Renal pelvis (tissue), 1 donor: ENCODE measurements at regions not wholly inside any gene's neighbourhood (a gene's known extent, or its start where the extent isn't known, plus 50 kb on each side); places are given as distances from the start of the nearest gene placed in this dataset.
"Not testable (repeated sequence)": the region's sequence is repeated elsewhere in the genome, so short reads cannot be mapped to it uniquely, and the experiment has no call there.

Source experiments
- DNase-seq: peaks from one replicate; pipeline ENCODE4 v3.0.0-alpha.2; 2013

GRCh38 chr18:30623401-30624065, 419.0 kb downstream of the DSC3 start:
- DNase-seq = no peak

DNA sequence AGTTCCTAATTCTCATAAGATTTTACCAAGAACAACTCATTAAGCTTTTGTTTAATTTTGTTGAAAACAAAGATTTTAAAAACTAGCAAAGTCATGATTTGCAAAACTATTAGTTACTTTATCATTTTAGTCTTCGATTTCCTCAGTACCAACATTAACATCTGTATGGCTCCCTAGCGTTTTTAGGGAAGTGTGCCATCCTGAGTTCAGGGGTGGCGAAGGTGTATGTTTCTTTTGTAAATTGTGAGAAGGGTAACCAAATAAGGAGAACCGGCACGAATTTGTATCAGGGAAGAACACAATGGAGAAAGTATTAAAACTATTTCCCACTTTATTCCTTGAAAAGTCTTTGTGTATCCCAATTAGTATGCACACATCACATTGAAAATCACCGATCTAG, 419.9 kb downstream of the DSC3 start:
- no peak for DNase-seq

- DNase-seq = no peak
Observed at GRCh38 chr18:30622104-30622503, 420.4 kb downstream of the DSC3 start.

DNA sequence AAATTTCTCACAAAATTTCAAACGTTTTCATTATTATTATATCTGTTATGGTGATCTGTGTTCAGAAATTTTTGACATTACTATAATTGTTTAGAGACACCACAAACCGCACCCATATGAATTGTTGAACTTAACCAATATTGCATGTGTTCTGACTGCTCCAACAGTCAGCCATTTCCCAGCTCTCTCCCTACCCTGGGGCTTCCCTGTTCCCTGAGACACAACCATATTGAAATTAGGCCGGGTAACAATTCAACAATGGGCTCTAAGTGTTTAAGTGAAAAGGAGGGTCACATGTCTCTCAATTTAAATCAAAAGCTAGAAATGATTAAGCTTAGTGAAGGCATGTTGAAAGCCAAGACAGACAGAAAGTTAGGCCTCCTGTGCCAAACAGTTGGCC, 424.0 kb downstream of the DSC3 start:
- DNase-seq = no peak

DNA sequence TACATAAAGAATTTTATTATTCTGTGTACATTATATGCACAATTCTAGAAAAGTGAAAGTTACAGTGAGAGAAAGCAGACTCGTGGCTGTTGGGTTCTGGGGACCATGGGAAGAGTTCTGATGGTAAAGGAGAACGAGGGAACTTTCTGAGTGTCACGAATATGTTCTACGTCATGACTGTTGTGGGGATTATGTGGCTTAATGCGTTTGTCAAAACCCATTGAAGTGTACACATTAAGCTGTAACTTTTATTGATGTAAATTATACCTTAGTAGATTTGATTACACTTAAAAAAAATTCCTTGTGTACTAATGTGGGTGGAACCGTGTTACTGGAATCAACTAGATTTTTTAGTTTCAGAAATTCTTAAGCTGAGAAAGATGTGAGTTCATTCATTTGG, 426.1 kb downstream of the DSC3 start:
- no peak for DNase-seq

DNA sequence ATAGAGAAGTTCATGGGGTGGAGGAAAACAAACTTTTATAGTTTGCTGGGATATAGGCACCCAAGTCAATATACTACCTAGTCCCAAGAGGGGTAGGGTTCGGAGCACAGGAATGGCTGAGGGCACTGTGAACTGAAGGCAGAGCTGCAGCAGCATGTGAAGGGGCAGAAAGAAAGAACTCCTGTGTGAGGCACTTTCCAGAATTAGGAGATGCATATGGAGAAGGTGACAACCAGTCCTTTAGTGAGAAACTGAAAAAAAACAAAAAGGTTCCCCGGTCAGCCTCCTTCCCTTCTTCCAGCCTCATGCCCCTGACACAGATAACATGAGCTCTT, 429.1 kb downstream of the DSC3 start:
- DNase-seq = no peak

DNA sequence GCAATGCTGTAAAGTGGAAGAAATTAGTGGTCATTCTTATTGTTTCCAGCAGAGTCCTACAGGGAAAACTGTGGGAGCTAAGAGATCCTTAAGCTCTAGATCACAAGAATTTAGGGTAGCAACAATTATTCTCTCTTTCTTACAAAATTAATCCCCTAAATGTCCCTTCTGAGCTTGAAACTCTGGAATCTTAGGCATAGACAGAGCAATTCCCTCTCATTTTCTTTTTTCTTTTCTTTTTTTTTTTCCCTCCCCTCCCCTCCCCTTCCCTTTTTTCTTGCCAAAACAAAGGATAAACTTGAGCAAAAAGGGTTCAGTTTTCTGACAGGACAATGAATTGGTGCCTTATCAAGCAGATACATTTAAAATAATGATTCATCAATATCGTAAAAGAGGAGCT, 441.0 kb downstream of the DSC3 start:
- no peak for DNase-seq

DNA sequence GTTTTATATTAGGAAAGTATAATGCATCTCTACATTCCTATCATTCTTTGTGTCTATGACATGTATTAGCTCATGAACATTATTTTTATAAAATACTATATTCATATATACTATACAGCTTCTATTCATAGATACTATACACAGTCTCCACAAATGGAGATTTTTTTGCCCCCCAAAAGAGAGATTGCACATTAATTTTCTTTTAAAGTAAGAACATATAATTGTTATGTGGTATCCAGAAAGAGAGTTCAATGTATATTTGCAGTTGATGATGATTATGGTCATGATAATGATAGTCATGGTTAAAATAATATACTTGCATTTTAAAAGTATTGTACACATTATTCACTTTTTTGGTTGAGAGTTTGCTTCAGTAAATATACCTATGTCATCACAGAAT, 445.3 kb downstream of the DSC3 start:
- DNase-seq = no peak

- DNase-seq = no peak
Observed at GRCh38 chr18:30596635-30597034, 445.9 kb downstream of the DSC3 start.

DNA sequence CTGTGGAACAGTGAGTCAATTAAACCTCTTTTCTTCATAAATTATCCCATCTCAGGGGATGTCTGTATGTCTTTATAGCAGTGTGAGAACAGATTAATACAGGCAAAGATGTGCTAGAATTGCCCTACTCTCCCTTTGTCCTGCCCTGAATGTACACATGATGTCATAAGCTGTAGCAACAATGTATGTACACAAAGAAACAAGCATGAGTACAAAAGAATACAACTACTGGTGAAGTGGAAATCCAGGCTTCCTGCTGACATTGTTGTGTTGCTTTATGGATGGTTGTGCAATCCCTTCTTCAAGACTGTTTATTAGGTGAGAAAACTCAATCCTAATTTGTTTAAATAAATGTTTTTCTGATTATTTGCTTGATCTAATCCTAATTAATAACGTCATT, 446.6 kb downstream of the DSC3 start:
- no peak for DNase-seq

DNA sequence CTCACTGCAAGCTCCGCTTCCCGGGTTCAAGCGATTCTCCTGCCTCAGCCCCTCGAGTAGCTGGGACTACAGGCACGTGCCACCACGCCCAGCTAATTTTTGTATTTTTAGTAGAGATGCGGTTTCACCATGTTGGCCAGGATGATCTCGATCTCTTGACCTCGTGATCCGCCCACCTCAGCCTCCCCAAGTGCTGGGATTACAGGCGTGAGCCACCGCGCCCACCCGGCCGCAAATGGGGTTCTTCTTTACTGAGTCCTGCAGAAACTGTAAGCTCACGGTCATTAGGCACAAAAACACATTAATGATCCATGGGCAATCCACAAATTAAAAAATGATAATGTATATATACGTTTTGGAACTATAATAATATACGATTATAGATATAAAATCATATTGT, 447.6 kb downstream of the DSC3 start:
- not testable (repeated sequence) for DNase-seq

DNA sequence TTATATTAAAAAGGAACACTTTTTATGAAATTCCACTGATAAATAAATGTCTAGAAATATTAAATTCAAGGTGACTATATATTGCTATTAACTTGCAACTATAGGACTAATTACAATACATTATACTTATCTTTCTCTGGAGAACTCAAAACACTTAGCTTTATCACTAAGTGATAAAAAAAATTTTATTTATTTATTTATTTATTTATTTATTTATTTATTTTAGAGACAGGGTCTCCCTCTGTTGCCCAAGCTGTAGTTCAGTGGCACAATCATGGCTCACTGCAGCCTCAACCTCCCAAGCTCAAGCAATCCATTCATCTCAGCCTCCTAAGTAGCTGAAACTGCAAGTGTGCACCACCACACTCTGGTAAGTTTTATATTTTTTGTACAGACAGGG, 451.1 kb downstream of the DSC3 start:
- DNase-seq = no peak

GRCh38 chr18:30588673-30589164, 453.8 kb downstream of the DSC3 start:
- no peak for DNase-seq

DNA sequence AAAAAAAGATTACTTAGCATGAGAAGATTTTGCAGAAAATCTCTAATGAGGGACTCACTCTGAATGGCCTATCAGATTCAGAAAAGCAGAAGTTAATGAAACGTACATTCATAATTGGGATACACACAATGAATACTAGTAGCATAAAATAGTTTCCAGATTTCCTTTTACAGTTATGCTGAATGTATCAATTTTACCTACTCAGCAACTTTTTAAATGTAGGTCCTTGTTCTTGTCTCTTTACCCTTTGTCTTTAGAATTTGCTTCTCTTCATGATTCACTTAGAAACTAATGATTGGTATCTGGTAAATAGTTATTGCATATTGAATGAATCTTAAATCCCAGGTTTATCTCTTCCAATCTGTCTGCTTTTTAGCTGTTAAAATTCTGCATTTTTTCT, 458.8 kb downstream of the DSC3 start:
- no peak for DNase-seq

DNA sequence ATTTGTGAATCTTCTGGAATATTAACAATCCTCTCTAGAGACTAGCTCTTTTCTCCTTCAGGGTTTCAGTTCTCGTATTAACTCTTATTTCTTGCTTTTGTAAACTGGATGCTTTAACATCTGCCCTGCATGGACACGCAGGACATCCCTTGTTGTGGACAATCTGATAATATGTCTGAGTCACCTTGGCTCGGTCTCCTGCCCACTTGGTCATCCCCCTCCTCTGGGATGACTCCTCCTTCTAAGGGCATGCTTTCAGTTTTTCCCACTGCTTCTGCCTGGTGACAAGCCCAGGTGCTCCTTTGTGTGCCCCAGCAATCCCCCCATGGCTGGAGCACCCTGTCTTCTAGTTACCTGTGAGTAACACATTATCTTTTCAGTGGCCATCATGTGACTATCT, 460.5 kb downstream of the DSC3 start:
- DNase-seq = no peak

GRCh38 chr18:30578707-30579106, 463.8 kb downstream of the DSC3 start:
- no peak for DNase-seq

- DNase-seq = no peak
Observed at GRCh38 chr18:30572214-30572613, 470.3 kb downstream of the DSC3 start.

GRCh38 chr18:30568333-30568732, 474.2 kb downstream of the DSC3 start:
- no peak for DNase-seq

DNA sequence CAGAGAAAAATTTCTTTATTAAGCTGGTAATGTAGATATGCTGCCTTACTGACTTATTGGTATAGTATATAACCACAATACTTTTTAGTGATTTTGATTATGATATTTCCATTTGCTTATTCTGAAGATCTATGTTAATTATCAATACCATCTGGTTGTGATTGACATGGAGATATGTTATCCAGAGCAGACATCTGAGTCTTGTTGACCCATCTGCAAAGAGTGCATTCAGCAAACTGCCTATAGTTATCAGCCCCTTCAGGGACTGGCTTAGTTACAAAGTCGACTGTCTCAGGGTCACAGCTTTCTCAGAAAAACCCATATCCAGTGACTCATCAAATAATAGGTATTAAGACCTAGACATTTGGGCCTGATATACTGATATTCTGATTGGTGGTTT, 475.7 kb downstream of the DSC3 start:
- no peak for DNase-seq

DNA sequence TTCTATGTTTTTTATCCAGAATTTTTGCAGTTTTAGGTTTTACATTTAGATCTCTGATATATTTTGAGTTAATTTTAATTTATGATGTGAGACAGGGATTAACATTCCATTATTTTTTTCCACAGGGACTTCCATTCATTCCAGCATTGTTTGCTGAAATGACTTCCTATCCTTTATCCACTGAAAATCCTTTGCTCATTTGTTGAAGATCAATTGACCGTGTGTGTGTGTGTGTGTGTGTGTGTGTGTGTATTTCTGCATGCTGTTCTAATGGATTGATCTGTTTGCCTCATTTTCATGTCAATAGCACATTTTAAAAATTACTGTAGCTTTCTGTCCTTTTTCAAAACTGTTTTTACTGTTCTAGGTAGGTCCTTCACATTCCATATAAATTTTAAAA, 480.3 kb downstream of the DSC3 start:
- DNase-seq = no peak

DNA sequence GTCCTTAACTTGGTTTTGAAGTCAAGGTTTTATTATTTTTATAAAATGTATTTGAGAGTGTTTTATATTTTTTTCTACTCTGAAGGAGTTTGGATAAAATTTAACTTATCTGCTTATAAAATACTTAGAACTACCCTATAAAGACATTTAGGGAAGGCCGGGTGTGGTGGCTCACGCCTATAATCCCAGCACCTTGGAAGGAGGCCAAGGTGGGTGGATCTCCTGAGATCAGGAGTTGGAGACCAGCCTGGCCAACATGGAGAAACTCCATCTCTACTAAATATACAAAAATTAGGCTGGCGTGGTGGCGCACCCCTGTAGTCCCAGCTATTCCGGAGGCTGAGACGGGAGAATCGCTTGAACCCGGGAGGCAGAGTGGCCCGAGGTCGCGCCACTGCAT, 486.4 kb downstream of the DSC3 start:
- DNase-seq = no peak

DNA sequence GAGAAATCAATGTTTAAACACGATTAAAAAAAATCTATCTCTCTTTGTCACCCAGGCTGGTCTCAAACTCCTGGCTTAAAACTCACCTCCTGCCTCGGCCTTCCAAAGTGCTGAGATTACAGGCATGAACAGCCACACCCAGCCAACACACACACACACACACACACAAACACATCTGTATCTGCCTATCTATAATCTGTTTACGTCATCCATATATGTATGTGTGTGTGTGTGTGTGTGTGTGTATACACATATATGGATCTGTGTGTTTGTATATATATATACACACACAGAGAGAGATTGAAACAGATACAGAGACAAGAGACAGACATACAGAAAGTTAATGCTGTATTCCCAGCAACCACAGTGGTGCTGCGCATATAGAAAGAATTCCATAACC, 497.1 kb downstream of the DSC3 start:
- no peak for DNase-seq

DNA sequence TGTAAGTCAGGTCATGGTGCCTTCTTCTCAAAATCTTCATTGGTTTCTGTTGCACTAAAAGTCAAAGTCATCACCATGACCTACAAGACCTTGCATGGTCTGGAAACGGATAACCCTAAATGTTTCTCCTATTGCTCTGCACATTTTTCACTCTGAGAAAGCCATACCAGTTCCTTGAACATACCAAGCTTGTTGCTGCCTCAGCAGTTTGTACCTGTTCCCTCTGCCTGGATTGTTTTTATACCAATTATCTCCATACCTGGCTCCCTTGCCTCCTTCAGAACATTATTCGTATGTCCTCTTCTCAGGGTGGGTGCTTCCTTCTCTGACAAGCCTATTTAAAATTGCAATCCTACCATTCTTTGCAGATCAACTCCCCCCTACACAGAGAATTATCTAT, 498.4 kb downstream of the DSC3 start:
- DNase-seq = no peak

DNA sequence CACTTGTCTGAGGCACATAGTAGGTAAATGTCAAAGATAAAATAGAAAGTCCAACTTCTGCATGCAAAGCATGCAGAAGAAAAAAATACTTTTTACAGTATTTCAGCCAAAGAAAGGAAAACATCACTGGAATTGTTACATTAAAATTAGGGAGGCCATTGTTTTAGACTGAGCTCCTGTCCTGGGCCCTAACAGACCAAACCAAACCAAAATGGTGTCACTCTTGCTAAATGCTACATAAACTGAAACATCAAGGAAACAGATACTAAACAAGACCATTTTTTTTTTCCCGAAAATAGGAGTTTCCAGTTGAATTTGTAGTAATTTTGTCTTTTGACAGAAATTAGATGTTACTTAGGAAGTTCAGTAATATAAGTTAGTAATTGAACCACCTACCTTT, 508.8 kb downstream of the DSC3 start:
- DNase-seq = no peak

GRCh38 chr18:30527917-30528316, 514.6 kb downstream of the DSC3 start:
- no peak for DNase-seq
